T follicular helper cell (primary cell): ENCODE measurements at regions not wholly inside any gene's neighbourhood (a gene's known extent, or its start where the extent isn't known, plus 50 kb on each side); places are given as distances from the start of the nearest gene placed in this dataset.

Experiments
- DNase-seq: peaks from one replicate; pipeline ENCODE4 v3.0.0-alpha.2; 2020; ENCODE audit warnings: low read depth

- no peak for DNase-seq
Measured at GRCh38 chr6:14274546-14275492, 157.2 kb downstream of the CD83 start.

- no peak for DNase-seq
Measured at GRCh38 chr6:14275493-14275851, 157.9 kb downstream of the CD83 start.

GRCh38 chr6:14276071-14276470, 158.5 kb downstream of the CD83 start:
- no peak for DNase-seq

GRCh38 chr6:14276667-14277404, 159.3 kb downstream of the CD83 start:
- no peak for DNase-seq

GRCh38 chr6:14277405-14277930, 159.9 kb downstream of the CD83 start:
- DNase-seq = no peak

GRCh38 chr6:14278006-14278405, 160.4 kb downstream of the CD83 start:
- DNase-seq = no peak

GRCh38 chr6:14278446-14278845, 160.9 kb downstream of the CD83 start:
- no peak for DNase-seq

- no peak for DNase-seq
Measured at GRCh38 chr6:14280006-14280510, 162.5 kb downstream of the CD83 start.

GRCh38 chr6:14280766-14281293, 163.3 kb downstream of the CD83 start:
- DNase-seq = no peak

GRCh38 chr6:14281811-14282660, 164.5 kb downstream of the CD83 start:
- DNase-seq = no peak

- DNase-seq = no peak
Measured at GRCh38 chr6:14282854-14283505, 165.4 kb downstream of the CD83 start.

- no peak for DNase-seq
Measured at GRCh38 chr6:14283600-14284235, 166.1 kb downstream of the CD83 start.

- no peak for DNase-seq
Measured at GRCh38 chr6:14284969-14285590, 167.5 kb downstream of the CD83 start.

GRCh38 chr6:14286144-14286543, 168.6 kb downstream of the CD83 start:
- no peak for DNase-seq

- DNase-seq = no peak
Measured at GRCh38 chr6:14286634-14287428, 169.3 kb downstream of the CD83 start.

GRCh38 chr6:14287707-14288106, 170.1 kb downstream of the CD83 start:
- DNase-seq = no peak

GRCh38 chr6:14288910-14289309, 171.3 kb downstream of the CD83 start:
- no peak for DNase-seq

GRCh38 chr6:14290041-14290771, 172.6 kb downstream of the CD83 start:
- no peak for DNase-seq
